ENCODE measurements at regions not wholly inside any gene's neighbourhood (a gene's known extent, or its start where the extent isn't known, plus 50 kb on each side); places are given as distances from the start of the nearest gene placed in this dataset.

GRCh38 chr7:49717547-49717946 lies 55.9 kb upstream of the VWC2 start:
- no peaks in the 10 kb centered on the region for H3K79me2 ChIP-seq (ENCODE audit: insufficient read depth, low read length)
- H3K9ac ChIP-seq (ENCODE audit: low read length), result no peak overlapping the region
- no peaks in the 10 kb centered on the region for H3K27me3 ChIP-seq (ENCODE audit: insufficient read depth, low read length)
- no peak overlapping the region for H3K4me2 ChIP-seq (ENCODE audit: low read length)
- no peaks in the 10 kb centered on the region for H3F3A ChIP-seq (ENCODE audit: insufficient read depth, low read length)
- H3K27ac ChIP-seq (ENCODE audit: low read depth, low read length, poor library complexity, severe bottlenecking), result no peak overlapping the region
- H3K4me3 ChIP-seq (ENCODE audit: low read depth, low read length, poor library complexity, severe bottlenecking), result no peak overlapping the region
- TF ChIP-seq, protein P1, sequence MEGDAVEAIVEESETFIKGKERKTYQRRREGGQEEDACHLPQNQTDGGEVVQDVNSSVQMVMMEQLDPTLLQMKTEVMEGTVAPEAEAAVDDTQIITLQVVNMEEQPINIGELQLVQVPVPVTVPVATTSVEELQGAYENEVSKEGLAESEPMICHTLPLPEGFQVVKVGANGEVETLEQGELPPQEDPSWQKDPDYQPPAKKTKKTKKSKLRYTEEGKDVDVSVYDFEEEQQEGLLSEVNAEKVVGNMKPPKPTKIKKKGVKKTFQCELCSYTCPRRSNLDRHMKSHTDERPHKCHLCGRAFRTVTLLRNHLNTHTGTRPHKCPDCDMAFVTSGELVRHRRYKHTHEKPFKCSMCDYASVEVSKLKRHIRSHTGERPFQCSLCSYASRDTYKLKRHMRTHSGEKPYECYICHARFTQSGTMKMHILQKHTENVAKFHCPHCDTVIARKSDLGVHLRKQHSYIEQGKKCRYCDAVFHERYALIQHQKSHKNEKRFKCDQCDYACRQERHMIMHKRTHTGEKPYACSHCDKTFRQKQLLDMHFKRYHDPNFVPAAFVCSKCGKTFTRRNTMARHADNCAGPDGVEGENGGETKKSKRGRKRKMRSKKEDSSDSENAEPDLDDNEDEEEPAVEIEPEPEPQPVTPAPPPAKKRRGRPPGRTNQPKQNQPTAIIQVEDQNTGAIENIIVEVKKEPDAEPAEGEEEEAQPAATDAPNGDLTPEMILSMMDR (IDR thresholded peaks at IDR 0.05; ENCODE audit: low read length), result no peak
- no peak for TF ChIP-seq EZH2 (IDR thresholded peaks at IDR 0.05; ENCODE audit: borderline replicate concordance, low read length)
- no peaks in the 10 kb centered on the region for H3K9me3 ChIP-seq (ENCODE audit: low read length)
- no peak overlapping the region for H2AFZ ChIP-seq (ENCODE audit: low read length)
- H4K20me1 ChIP-seq (ENCODE audit: insufficient read depth, low read length), result no peaks in the 10 kb centered on the region
- no peaks in the 10 kb centered on the region for H3K9me2 ChIP-seq (ENCODE audit: low read depth, low read length)
- no peaks in the 10 kb centered on the region for H3K36me3 ChIP-seq (ENCODE audit: insufficient read depth, low read length)
- H3K4me1 ChIP-seq (ENCODE audit: insufficient read depth, low read length, severe bottlenecking), result no peaks in the 10 kb centered on the region

GRCh38 chr7:49718760-49719159 lies 54.7 kb upstream of the VWC2 start:
- no peak overlapping the region for H3K9ac ChIP-seq (ENCODE audit: low read length)

GRCh38 chr7:49721441-49721840 lies 52.0 kb upstream of the VWC2 start:
- H3K27me3 ChIP-seq (ENCODE audit: insufficient read depth, low read length), result no peaks in the 10 kb centered on the region
- no peaks in the 10 kb centered on the region for H3F3A ChIP-seq (ENCODE audit: insufficient read depth, low read length)
- no peaks in the 10 kb centered on the region for H3K9me3 ChIP-seq (ENCODE audit: low read length)
- H3K9ac ChIP-seq (ENCODE audit: low read length), result no peak overlapping the region
- no peak overlapping the region for H3K27ac ChIP-seq (ENCODE audit: low read depth, low read length, poor library complexity, severe bottlenecking)
- no peaks in the 10 kb centered on the region for H3K36me3 ChIP-seq (ENCODE audit: insufficient read depth, low read length)
- no peaks in the 10 kb centered on the region for H4K20me1 ChIP-seq (ENCODE audit: insufficient read depth, low read length)
- H3K4me2 ChIP-seq (ENCODE audit: low read length), result no peak overlapping the region
- no peaks in the 10 kb centered on the region for H3K79me2 ChIP-seq (ENCODE audit: insufficient read depth, low read length)
- H3K9me2 ChIP-seq (ENCODE audit: low read depth, low read length), result no peaks in the 10 kb centered on the region
- no peaks in the 10 kb centered on the region for H3K4me1 ChIP-seq (ENCODE audit: insufficient read depth, low read length, severe bottlenecking)
- H3K4me3 ChIP-seq (ENCODE audit: low read depth, low read length, poor library complexity, severe bottlenecking), result no peak overlapping the region
- H2AFZ ChIP-seq (ENCODE audit: low read length), result no peak overlapping the region
- no peak for TF ChIP-seq EZH2 (IDR thresholded peaks at IDR 0.05; ENCODE audit: borderline replicate concordance, low read length)

More at GRCh38 chr7:49718760-49719159, 54.7 kb upstream of the VWC2 start:
- no peaks in the 10 kb centered on the region for H4K20me1 ChIP-seq (ENCODE audit: insufficient read depth, low read length)
- H3K79me2 ChIP-seq (ENCODE audit: insufficient read depth, low read length), result no peaks in the 10 kb centered on the region
- H3K9me3 ChIP-seq (ENCODE audit: low read length), result no peaks in the 10 kb centered on the region
- H3K27ac ChIP-seq (ENCODE audit: low read depth, low read length, poor library complexity, severe bottlenecking), result no peak overlapping the region
- H3K4me1 ChIP-seq (ENCODE audit: insufficient read depth, low read length, severe bottlenecking), result no peaks in the 10 kb centered on the region
- H3K4me3 ChIP-seq (ENCODE audit: low read depth, low read length, poor library complexity, severe bottlenecking), result no peak overlapping the region
- TF ChIP-seq, protein P1 (IDR thresholded peaks at IDR 0.05; ENCODE audit: low read length), result no peak
- TF ChIP-seq EZH2 (IDR thresholded peaks at IDR 0.05; ENCODE audit: borderline replicate concordance, low read length), result no peak
- H3K9me2 ChIP-seq (ENCODE audit: low read depth, low read length), result no peaks in the 10 kb centered on the region
- no peak overlapping the region for H2AFZ ChIP-seq (ENCODE audit: low read length)
- H3K27me3 ChIP-seq (ENCODE audit: insufficient read depth, low read length), result no peaks in the 10 kb centered on the region
- H3K36me3 ChIP-seq (ENCODE audit: insufficient read depth, low read length), result no peaks in the 10 kb centered on the region
- H3K4me2 ChIP-seq (ENCODE audit: low read length), result no peak overlapping the region
- no peaks in the 10 kb centered on the region for H3F3A ChIP-seq (ENCODE audit: insufficient read depth, low read length)

Data from OCI-LY1 (cell line).